ENCODE measurements at regions not wholly inside any gene's neighbourhood (a gene's known extent, or its start where the extent isn't known, plus 50 kb on each side); places are given as distances from the start of the nearest gene placed in this dataset.
A peak's percentile ranks its signal among the peaks of the same experiment; 100 is the strongest.

- no peak for DNase-seq (ENCODE audit: low read depth)
Observed at GRCh38 chr22:27340047-27340446, 461.5 kb downstream of the MN1 start.

GRCh38 chr22:27344546-27344945 is 457.0 kb downstream of the MN1 start:
- DNase-seq (ENCODE audit: low read depth) = no peak

- DNase-seq (ENCODE audit: low read depth) = no peak
Observed at GRCh38 chr22:27345691-27346090, 455.9 kb downstream of the MN1 start.

DNA sequence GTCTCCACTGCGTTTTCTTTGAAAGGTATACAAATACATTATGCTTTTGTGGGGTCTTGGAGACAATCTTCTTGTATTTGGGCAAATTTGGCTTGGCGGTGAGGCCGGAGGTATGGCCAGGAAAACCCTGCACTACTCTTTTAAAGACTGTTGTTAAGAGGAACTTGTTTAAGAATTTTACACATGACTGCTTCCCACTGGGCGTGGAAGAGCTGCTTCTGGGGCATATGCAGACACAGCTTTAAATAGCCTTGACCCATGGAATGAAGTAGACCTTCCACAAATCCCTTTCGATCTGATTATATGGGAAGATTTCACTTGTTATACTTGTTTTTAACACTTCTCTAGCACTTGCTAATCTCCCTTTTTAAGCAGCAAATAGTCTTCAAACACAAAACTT is 453.6 kb downstream of the MN1 start:
- no peak for DNase-seq (ENCODE audit: low read depth)

DNA sequence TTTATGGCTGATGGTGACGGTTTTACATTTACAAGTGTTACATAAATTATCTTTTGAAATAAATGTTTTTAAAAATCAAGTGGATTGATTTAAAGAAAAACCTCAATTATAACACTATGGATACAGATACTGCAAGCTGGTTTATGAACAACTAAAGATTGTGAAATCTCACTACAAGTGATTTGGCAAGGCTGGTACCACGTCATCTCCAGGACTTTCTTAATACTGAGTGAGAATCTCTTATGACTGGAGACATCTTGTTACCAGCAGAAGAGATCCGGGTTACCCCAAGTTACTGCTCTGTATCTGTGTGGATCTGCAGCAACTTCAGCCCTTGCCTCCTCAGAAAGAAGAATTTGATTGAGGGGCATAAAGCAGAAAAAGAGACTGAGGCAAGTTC is 452.9 kb downstream of the MN1 start:
- peak; percentile 57 for DNase-seq (ENCODE audit: low read depth)

DNA sequence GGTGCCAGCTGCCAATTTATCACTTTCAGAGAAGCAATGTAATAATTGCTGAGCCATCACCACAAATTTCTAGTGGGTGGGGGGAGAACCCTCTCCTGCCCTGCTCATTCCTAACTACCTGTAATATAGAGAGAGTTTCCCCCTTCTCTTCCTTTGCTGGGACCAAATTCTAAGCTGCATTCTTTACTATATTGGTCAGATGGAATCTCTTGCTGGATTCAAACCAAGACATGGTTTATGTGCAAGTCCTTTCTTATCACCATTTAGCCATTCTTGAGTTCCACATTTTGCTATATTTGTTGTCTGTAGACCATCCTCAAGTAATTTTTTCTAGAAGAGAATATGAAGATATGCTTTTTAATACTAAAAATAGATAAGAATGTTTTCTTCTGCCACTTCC is 452.1 kb downstream of the MN1 start:
- no peak for DNase-seq (ENCODE audit: low read depth)

DNA sequence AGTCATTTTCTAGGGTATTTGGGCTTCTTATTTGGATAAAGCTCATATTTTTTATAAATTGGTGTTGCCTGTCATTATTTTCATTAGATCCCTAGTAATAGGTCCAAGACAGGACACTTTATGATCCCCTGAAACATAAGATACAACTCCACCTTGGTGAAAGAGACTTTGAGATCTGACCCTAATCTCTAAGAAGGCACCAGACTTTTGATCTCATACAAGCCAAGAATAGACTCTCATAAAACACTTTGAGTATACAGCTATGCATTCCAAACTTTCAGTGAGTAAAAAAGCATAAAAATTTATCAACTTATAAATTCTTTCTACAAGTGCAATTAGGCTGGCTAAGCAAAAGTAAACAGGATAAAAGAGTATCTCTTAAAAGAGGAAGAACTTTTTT is 451.2 kb downstream of the MN1 start:
- no peak for DNase-seq (ENCODE audit: low read depth)

- no peak for DNase-seq (ENCODE audit: low read depth)
Observed at GRCh38 chr22:27352426-27352825, 449.1 kb downstream of the MN1 start.

DNA sequence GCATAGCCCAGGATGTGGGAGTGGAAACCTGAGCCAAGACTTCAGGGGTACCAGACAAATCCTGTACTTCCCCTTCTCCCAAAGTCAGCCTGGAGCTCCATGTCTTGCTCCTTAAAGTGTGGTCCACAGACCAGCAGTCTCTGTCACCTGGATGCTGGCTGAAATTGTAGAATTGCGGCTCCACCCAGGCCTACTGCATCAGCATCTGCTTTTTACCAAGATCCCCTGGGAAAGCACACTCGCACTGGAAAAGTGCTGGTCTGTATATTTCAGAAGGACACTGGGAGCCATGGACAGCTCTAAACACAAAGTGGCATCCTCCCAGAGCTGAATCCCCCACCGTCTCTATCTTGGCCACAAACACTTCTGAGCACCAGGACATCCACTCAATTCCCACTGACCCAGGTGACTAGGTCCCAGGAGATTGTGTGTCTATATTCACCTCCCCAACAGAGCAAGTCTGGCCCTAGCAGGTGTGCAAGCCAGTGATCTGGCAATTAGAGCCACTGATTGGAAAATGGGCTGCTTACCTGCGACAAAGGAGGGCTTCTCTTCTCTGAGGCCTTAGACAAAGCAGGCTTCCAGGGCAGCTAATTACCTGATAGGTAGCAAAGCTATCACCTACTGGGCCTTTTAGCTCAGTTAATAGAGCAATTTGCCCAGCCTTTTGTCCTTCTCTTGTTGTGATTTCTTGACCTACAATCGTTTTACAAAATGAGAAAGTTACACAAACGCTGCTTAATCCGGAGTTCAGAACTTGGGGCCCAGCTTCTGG is 443.3 kb downstream of the MN1 start:
- DNase-seq (ENCODE audit: low read depth) = no peak

- DNase-seq (ENCODE audit: low read depth) = no peak
Observed at GRCh38 chr22:27370269-27370668, 431.3 kb downstream of the MN1 start.

DNA sequence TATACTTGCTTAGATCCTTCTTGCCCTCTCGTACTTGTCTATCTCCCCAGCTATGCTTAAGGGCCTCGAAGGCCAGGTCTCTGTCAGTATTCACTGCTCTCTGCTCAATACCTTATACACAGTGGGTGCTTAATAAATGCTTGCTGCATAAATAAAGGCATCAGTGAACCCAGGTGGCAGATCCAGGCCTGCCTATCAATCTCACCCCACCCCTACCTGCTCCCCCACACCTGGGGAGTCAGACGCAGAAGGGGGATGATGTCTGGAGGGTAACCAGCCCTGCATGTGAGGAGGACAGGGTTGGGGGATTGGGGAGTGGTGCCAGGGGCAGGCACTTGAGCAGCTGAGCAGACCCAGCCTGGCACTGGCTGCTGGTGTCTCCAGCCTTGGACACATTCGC is 430.6 kb downstream of the MN1 start:
- no peak for DNase-seq (ENCODE audit: low read depth)

- DNase-seq (ENCODE audit: low read depth) = no peak
Observed at GRCh38 chr22:27372364-27372763, 429.2 kb downstream of the MN1 start.

DNA sequence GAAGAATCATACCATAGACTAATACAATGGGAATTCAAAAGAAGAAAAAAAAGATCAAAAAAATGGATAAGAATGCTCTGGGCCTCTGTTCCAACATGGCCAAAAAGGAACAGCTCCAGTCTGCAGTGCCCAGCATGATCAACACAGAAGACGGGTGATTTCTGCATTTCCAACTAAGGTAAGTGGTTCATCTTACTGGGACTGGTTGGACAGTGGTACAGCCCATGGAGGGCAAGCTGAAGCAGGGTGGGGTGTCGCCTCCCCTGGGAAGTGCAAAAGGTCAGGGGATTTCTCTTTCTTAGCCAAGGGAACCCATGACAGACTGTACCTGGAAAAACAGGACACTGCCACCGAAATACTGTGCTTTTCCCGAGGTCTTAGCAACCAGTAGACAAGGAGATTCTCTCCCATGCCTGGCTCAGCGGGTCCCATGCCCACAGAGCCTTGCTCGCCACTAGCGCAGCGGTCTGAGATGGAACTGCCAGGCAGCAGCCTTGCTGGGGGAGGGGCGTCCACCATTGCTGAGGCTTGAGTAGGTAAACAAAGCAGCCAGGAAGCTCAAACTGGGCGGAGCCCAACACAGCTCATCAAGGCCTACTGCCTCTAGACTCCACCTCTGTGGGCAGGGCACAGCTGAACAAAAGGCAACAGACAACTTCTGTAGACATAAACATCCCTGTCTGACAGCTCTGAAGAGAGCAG is 428.4 kb downstream of the MN1 start:
- DNase-seq (ENCODE audit: low read depth) = no peak

DNA sequence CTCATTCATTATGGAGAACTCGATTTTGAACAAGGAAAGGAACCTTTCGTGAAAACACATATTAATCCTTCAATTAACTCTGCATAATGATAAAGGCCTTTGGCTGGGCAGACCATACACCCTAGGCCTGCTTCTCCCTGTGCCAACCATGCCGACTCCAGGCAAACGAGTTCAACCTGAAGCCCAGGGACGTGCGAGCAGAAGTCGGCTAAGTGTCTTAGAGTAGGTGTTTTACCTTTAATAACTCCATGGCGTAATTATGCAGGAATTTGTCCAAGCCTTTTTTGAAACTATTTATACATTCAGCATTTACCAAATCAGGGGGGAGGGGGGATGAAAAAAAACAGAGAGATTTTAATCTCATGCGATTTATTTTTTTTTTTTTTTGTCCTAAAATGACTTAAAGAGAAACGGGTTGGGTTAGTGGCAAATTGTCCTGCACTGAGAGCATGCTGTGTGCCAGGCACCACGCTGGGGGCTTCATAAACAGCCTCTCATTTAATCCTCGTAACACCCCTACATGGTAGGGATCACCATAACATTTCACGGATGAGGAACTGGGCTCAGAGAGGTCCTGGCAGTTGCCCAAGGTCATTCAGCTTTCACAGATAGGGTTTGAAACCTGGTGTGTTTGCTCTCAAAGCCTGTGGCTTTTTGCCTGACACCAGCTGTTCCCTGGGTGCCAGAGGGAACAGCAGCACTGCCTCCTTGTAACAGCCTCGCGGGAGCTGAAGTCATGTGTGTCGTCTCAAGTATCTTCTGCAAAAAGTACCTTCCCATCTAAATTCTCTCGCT is 423.9 kb downstream of the MN1 start:
- DNase-seq (ENCODE audit: low read depth) = no peak

GRCh38 chr22:27378311-27378800 is 423.2 kb downstream of the MN1 start:
- no peak for DNase-seq (ENCODE audit: low read depth)

GRCh38 chr22:27378995-27379394 is 422.6 kb downstream of the MN1 start:
- no peak for DNase-seq (ENCODE audit: low read depth)

DNA sequence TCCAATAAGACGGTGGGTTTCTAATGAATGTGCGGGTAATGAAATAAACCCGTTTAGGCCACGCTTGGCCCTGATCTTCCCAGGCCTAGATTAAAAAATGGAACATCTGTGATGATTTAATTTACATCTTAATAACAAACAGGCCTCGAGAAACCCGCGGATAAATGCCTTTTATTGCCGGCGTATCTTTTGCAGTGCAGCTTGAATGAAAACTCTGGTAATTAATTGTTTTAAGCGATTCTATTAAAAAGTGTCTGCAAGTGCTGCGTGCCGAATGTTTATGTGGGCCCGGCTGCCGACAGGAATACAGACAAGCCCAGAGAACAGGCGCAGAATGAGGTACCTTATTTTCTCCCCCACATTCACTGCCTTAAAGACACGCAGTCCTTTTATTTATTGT is 420.7 kb downstream of the MN1 start:
- no peak for DNase-seq (ENCODE audit: low read depth)

GRCh38 chr22:27381552-27381951 is 420.0 kb downstream of the MN1 start:
- DNase-seq (ENCODE audit: low read depth) = no peak

- DNase-seq (ENCODE audit: low read depth) = no peak
Observed at GRCh38 chr22:27381960-27382742, 419.4 kb downstream of the MN1 start.

- DNase-seq (ENCODE audit: low read depth) = no peak
Observed at GRCh38 chr22:27382947-27383346, 418.6 kb downstream of the MN1 start.

DNA sequence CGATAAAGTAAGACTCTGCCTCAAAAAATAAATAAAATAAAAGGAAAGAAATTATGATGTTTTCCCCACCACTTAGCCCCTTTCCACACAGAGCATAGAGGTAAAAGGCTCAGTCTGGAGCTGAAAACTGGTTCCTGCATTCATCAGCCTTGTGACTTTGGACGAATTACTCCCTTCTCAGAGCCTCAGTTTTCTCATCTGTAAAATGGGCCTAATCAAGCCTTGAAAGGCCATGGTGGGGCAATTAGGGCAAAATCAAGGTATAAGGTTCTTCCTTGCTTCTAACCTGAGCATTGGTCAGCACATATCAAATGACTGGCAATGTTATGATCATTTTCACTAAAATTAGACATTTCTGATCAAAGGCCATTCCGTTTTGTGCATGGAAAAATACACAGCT is 417.7 kb downstream of the MN1 start:
- no peak for DNase-seq (ENCODE audit: low read depth)
